Jurkat, Clone E6-1 (cell line): ENCODE measurements at regions not wholly inside any gene's neighbourhood (a gene's known extent, or its start where the extent isn't known, plus 50 kb on each side); places are given as distances from the start of the nearest gene placed in this dataset.

Experiments used
- DNase-seq: peaks from one replicate; pipeline ENCODE4 v3.0.0-alpha.2; 2011; ENCODE audit warnings: low read depth, low spot score
- H3K4me3 ChIP-seq: 2 replicates; pipeline ENCODE4 v1.5.1; 2011; ENCODE audit warnings: mild to moderate bottlenecking, low read length, control low read depth, moderate library complexity

DNA sequence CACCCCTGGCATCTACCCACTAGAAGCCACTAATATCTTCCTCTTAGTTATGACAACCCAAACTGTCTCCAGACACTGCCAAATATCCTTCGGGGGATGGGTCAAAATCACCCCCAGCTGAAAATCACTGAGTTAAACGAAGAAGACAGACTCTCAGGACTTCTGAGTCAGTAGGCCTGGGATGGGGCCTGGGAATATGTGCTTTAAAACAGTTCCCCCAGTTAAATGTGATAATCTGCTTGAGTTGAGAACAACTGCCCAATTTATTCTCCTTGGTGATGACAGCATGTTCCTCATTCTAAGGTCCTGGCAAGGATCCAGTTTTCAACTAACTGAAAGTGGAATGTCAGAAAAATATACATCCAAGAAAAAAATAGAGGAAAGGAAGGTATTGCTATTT is 52.4 kb downstream of the CBLL2 start:
- H3K4me3 ChIP-seq: no peak overlapping the region
- no peak for DNase-seq

DNA sequence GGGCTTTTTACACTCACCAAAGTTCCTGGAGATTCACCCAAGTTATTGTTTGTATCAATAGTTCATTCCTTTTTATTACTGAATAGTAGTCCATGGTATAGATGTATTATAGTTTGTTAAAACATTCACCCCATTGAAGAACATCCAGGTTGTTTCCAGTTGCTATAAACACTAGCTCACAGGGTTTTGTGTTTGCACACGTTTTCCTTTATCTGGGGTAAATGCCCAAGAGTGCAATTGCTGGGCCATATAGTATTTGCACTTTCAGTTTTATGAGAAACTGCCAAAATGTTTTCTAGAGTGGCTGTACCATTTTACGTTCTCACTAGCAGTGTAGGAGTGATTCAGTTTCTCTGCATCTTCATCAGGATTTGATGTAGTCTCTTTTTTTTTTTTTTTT is 57.1 kb downstream of the CBLL2 start:
- H3K4me3 ChIP-seq: no peak overlapping the region
- DNase-seq: no peak

DNA sequence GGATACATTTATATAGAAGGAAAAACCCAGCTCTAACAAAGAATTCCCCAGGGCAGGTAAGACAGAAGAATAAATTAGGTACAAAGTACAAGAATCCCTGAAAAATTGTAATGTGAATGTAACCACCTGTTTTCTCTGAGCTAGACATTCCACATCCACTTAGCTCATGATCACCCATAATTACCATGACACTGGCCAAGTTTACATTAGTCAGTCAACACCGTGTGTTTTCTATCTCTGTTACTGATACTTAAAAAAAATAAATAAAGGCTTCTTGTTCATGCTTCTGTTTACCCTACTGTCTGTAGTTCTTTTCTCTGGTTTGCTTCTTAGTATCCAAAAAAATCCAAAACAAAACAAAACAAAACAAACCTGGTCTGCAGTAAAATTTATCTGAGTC is 66.0 kb downstream of the CBLL2 start:
- H3K4me3 ChIP-seq: no peak overlapping the region
- DNase-seq: no peak

DNA sequence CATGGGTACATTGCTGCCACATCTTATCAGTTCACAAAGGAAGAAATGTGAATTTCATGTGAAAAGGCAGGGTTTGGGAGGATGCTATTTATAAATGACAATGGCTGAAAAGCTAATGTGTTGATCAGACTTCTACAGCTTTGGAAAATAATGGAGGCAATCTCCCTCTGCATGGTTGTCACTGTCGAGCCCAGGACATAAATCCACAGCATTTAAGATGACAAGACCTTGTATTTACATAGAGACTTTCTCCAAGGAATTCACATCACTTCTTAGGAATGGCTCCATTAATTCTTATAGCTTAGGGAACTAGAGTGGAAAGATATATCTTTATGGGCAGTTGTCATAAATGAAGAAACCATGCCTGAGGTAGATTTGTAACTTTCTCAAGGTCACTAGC is 66.7 kb downstream of the CBLL2 start:
- no peak for DNase-seq
- H3K4me3 ChIP-seq: no peak overlapping the region

DNA sequence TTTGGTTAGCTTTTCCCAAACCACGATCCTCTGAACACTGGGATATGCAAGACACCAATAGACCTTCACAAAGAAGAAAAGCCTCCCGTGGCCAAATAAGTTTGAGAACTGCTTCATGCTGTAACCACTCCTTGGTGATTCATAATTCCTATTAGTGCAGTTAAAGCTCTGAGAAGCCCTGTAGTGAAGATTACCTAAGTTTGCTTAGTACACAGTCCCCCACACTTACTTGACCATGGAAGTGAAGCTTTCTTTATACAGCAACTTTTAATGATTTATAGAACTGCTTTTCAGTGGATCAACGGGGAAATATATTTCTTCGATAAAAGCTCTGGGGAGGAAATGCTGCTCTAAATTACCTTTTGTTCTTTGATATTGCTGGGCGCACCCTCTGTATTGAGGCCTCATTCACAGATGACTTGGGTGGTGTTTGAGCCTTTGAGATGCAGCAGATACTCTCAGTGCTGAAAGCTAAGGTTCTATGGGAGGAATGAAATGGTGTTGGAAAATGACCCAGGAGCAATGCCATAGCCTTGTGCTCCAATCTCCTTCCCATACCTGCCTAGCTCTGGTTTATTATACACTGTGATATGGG is 67.4 kb downstream of the CBLL2 start:
- DNase-seq: no peak
- H3K4me3 ChIP-seq: no peak overlapping the region

DNA sequence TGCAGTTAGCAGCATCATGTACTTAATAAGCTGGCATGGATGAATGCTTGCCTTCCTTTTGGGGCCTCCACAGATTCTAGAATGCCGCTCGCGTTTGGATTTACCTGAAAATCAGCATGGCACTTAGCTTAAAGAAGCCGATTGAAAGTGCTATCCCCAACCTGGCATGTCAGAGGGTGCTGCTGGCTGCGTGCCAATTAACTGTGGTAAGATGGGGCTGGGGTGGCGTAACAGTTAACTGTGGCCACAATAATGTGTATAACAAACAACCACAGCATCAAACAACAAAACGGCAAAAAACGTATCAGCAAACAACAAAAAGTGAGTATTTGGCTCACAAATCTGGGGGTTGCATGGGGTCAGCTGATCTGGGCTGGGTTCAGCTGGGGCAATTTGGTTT is 70.5 kb downstream of the CBLL2 start:
- no peak overlapping the region for H3K4me3 ChIP-seq
- DNase-seq: no peak

DNA sequence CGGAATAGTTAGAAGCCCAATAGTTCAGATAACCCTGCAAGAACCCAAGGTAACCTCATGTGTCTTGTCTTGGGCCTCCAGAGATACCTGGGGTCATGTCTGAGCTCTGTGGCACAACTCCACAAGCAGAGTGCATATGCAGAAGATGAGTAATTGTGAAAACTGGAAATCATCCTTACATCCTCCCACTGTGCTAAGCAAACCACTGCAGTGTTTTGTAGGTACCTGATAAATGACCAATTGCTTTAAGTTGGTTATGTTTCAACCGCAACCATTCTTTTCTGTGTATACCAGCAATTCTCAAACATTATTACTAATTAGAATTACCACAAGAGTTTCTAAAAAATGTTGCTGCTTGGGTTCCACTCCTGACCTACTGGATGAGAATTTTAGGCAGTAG is 73.2 kb downstream of the CBLL2 start:
- no peak for DNase-seq
- no peak overlapping the region for H3K4me3 ChIP-seq

DNA sequence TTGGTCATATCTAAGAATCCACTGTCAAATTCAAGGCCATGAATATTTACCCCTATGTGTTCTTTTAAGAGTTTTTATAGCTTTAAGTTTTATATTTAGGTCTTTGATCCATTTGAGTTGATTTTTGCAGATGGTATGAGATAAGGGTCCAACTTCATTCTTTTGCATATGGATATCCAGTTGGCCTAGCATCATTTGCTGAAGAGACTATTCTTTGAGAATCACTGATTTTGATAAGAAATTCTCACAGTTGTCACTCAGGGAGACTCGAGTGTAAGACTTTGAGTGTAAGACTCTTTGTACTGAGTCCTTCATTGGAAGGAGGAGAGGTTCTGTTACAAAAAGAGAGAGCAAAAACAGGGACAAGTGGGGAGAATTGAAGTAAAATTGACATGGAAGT is 74.8 kb downstream of the CBLL2 start:
- no peak overlapping the region for H3K4me3 ChIP-seq
- DNase-seq: no peak

DNA sequence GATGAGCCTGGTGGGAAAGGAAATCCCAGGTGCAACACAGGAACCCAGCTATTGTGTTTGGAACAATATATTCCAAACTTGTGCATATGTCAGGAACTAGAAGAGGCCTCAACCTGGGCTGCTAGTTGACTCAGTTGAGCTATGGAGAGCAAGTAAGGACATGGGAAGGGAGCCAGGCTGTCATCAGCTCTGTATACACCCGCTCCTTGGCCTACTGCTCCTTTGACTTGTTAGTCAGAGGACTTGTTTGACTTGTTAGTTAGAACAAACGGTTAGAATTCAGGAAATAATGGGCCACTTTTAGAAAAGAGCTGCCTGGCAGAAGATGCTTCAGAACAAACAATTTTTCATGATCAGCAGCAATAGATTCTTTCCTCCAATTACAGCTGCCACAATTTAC is 76.4 kb downstream of the CBLL2 start:
- no peak for DNase-seq
- H3K4me3 ChIP-seq: no peak overlapping the region

DNA sequence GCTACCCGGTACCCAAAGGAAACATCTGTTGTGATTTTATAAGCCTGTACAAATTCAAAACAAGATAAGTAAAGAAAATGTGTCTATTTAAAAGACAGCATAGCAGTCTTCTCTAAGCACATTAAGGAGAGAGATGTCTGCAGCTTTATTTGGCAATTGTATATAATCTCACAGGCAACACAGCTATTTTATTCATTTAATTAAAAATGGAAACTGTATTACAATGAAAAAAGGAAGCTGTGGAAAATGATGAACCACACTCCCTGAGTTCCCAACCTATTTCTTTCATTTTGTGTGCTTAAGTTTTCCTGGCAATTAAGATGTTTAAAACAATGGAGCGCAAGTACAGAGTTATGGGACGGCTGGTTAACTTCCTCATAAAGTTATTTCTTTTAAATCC is 78.4 kb downstream of the CBLL2 start:
- no peak for DNase-seq
- H3K4me3 ChIP-seq: no peak overlapping the region

DNA sequence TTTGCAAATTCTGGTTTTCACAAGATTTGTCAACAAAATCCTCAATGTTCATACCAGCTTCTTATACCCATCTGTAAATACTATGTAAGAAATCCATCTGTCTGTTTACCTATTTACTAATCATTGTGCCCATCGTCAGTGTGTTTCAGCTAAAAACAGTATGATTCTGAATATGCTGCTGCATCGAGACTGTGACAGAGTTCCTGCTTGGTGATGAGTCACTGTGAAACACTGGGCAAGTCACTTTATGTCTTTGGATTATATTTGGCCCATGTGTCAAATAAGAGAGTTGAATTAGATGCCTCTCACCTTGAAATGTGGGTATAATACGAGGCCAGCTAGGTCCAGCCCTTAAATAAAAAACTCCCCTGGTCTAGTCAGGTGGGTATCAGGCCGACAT is 79.3 kb downstream of the CBLL2 start:
- H3K4me3 ChIP-seq: no peak overlapping the region

DNA sequence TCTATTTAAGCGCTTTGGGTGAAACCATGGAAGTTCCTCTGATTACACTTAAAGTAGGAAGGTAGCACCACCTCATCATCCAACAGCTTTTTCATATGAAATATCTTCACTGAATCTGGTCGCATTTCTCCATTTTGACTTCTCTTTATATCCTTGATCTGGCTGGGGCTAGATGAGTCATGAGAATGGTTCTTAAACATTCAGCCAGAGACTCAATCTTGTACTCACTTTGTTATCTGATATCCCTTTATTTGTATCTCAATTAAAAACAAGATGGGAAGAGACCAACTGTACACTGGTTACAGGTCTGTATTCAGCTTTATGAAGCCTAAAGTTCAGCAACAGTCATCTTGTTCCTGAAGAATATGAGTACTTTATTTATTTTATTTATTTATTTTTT is 84.9 kb downstream of the CBLL2 start:
- no peak for DNase-seq
- H3K4me3 ChIP-seq: no peak overlapping the region

More for the DNA sequence above, 79.3 kb downstream of the CBLL2 start:
- DNase-seq: no peak

DNA sequence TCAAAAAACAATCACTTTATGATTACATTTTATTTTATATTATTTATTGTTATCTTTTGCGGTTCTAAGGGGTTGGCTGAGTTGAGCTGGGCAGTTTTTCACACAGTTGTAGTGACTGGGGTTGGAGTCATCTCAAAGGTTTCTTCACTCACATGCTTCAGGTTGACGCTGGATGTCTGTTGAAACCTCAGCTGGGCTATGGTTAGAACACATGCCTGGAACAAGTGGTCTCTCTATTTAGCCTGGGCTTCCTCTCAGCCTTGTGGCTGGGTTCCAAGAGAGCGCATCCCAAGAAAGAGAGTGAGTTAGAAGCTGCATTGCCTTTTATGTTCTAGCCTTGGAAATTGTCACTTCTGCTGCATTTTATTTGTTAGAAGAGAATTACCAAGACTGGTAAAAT is 87.4 kb downstream of the CBLL2 start:
- no peak for DNase-seq
- H3K4me3 ChIP-seq: no peak overlapping the region

DNA sequence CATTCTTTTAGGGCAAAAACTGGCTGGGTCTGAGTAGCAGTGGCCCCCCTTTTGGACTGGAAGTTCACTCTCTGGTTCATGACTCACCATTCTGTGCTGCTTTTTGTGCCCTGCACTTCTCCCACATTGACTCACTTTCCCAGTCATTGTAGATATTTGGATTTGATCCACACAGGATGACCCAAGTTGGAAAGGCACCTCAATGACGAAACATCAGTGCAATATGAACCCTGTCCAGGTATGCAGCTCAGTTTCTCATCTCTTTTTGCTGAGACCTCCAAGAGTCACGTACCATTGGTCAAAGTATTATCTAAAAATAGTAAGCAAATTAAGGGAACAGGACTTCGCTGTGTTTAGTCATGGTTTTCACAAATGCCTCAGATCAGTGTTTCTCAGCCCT is 92.7 kb downstream of the CBLL2 start:
- H3K4me3 ChIP-seq: no peak overlapping the region

DNA sequence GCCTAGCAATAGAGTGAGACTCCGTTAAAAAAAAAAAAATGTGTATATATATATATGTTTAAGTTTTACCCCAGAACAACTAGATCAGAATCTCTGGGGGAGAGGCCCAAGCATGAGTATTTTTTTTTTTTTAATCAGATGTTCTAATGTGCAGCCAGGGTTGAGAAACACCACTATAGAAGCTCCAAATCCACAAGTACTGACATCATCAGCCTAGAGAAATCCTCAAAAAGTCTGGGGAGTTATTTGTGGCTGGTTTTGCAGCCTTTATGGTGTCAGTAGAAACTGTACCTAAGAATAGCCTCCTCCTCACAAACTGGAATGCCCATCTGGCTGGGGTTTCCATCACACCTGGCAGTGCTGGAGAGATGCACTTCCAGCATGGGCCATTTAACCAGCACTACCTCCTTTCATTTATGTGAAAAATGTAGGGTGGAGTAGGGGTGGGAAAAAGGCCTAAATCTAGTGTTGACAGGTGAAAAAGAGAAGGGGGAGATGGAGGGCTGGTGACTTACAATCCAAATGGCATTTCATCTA is 93.5 kb downstream of the CBLL2 start:
- H3K4me3 ChIP-seq: no peak overlapping the region
- no peak for DNase-seq

More for the DNA sequence above, 92.7 kb downstream of the CBLL2 start:
- no peak for DNase-seq

DNA sequence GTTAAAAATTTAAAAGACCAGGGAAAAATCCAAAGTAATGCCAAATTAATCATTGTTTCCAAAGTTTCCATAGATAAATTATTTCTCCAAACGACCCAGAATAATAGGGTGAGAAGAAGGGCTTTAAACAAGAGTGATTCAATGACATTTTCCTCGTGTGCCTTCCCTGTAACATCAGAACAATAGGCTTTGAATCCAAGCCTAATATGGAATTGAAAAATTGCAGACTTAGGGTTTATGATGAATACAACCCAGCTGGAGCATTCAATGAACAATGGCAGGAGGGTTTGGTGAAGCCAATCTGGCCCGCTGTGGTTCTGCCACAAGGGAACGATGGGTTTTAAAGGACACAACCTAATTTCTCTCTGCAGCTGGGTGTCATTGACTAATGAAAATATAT is 94.2 kb downstream of the CBLL2 start:
- no peak overlapping the region for H3K4me3 ChIP-seq
- no peak for DNase-seq

DNA sequence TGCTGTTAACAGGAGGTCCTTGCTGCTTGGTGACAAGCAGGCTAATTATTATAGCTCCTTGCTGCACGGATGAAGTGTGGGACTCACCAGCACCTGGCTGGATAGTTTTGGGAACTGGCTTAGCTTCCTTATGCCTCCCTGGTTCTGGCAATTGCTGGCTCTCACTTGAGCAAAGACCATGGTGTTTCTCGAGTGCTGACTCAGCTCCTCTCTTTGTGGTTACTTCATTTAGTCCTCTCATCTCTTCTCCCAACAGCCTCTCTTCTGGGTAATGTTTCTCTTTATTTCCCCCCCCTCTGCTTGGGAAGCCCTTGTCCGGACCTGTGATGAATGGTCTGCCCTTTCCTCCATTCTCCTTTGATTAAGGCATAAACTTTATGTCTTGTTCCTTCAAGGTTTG is 100.4 kb downstream of the CBLL2 start:
- H3K4me3 ChIP-seq: no peak overlapping the region
- DNase-seq: no peak

DNA sequence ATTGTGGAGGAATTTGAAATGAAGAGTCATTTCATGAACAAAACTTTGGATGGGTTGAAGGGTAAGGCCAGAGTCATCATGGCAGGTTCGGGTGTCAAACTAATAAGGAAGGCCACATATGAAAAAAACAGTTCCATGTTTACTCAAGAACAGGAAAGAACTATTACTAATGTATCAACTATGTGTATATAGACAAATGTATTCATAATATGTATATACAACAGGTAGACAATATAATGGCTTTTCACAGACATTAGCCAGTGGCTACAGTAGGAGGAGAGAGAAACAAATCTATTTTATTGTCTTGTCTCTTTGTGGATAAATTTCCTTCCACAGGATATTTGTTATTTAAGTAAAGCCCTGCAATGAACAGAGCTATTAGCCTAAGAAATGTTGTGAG is 101.1 kb downstream of the CBLL2 start:
- no peak overlapping the region for H3K4me3 ChIP-seq
- DNase-seq: no peak

DNA sequence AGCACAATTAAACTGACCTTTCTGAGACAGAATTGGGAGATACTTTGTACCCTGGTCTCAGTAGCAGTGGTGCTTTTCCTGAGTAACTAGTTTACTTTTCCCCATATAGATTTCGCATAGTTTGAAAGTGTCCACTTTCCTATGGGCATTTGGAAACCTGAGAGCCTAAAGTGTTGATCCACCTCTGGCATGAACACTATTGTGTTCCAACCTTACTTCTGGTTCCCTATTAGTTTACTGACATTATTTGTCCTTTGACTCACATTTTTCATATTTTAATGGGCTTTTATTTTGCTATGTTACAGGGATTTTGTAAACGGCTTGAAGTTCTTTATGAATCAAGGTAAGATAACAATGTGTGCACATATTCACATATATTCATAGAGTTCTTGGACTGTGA is 103.7 kb downstream of the CBLL2 start:
- H3K4me3 ChIP-seq: no peak overlapping the region
- no peak for DNase-seq

DNA sequence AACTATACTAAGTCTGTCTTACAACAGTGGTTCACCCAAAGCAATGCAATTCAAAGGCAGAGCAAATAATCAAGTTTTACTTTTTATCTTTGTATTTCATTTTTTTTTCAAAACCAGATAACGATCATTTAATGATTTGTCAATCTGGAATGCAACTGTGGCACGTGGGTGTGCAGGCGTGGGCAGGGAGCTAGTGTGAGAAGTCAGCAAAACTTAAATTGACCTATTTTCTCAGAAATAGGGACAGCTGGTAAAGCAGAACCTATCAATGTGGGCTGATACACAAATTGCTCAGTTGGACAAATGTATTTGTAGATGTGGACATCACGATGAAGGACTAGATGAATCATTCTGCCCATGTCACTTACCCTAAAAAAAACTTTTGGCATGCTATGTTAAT is 105.6 kb downstream of the CBLL2 start:
- DNase-seq: no peak
- no peak overlapping the region for H3K4me3 ChIP-seq

DNA sequence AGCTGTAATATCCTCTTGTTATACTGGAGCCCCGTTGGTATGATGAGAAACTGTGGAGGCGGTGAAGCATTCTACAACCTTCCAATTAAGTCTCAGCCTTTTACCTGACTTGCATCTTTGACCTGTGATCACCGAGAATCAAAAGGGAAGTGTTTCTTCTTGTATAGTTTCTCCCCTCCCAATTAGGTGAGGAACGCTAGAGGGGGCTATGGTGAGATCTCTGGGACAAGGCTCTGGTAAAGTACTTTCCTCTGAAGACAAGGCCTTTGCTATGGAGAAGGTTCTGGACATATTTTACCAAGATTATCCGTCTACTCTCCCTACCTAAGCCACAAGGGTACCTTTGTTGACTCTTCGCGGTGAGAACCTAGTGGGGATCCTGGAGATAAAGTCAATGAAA is 111.3 kb downstream of the CBLL2 start:
- DNase-seq: no peak
- no peak overlapping the region for H3K4me3 ChIP-seq
